C4-2B (cell line): ENCODE measurements at regions not wholly inside any gene's neighbourhood (a gene's known extent, or its start where the extent isn't known, plus 50 kb on each side); places are given as distances from the start of the nearest gene placed in this dataset.

Experiments used
- CTCF ChIP-seq: fragments of 450-650 bp; conservative IDR thresholded peaks from 2 replicates; pipeline ENCODE4 v1.5.1; 2017; ENCODE audit warnings: mild to moderate bottlenecking
- ZFX ChIP-seq: fragments of 450-650 bp; IDR thresholded peaks from 2 replicates; pipeline ENCODE4 v1.6.1; 2017

GRCh38 chr7:91435381-91436059 lies 171.3 kb downstream of the FZD1 start:
- TF ChIP-seq CTCF (no peak), ZFX (no peak)
